OCI-M1 (cell line): ENCODE measurements at regions not wholly inside any gene's neighbourhood (a gene's known extent, or its start where the extent isn't known, plus 50 kb on each side); places are given as distances from the start of the nearest gene placed in this dataset.

Experiments used
- DNase-seq: peaks from one replicate; lab custom pipeline; 2025; lab: John Stamatoyannopoulos, UW

- peak; percentile 81 for DNase-seq
These were observed 115.2 kb downstream of the MRPL14 start for GRCh38 chr6:44012078-44012493.

- DNase-seq, result no peak
These were observed 115.8 kb downstream of the MRPL14 start for GRCh38 chr6:44011350-44011920.

- DNase-seq, result no peak
These were observed 116.6 kb downstream of the MRPL14 start for GRCh38 chr6:44010411-44011349.

DNA sequence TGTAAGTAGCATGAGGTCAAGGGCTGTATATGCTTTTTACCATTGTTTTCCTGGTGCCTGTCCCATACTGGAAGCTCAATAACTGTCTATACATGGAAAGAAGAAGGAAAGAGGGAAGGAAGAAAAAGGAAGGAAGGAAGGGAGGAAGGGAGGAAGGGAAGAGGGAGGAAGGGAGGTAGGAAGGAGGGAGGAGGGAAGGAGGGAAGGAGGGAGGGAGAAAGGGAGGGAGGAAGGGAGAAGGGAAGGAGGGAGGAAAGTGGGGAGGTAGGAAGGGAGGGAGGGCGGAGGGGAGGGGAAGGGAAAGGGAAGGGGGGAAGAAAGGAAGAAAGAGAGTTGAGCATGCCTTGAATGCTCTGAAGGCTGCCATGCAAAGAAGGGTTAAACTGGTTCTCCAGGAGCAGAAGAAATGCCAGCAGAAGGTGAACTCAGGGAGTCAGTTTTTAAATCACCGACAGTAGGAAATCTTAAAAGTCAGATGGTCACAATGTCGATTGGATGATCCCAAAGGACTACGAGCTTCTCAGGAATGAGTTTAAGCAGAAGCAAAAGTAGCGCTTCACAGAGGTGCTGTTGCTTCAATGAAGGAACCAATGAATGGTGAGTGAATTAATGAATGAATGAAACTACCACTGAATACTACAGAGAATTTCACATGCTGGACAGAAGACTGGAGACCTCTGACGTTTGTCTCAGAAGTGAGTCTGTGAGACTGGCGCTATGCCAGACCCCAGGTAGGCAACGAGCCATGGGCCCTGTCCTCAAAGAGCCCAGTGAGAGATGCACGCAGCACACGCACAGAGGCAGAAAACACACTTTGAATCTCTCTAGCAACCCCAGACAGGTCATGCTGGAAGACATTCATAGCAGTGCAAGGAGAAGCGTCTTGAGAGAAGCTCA, 117.6 kb downstream of the MRPL14 start:
- DNase-seq, result no peak

DNA sequence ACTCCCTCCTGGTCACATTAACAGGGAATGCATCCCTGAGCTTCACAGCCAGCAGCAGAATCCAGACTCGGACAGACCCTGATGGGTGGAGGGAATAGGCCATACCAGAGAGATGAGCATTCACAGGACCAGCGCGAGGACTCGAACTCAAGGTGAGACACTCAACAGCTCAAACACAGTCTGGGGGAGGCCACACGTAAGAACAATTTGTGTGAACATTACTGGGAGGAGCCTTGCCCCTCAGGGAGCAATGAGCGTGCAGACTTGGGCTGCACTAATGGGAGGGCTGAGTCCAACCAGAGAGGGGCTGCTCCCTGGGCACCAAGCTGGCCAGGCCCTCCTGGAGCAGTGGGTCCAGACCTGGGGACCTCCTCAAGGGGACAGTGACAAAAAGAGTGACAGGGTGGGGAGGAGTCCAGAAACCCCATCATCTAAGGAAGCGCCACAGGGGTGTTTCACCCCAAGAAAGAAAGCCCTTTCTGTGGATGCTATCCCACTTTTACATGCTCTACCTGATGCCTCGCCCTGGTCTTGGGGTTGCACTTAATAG, 118.4 kb downstream of the MRPL14 start:
- DNase-seq, result no peak

- no peak for DNase-seq
These were observed 119.2 kb downstream of the MRPL14 start for GRCh38 chr6:44007818-44008621.

GRCh38 chr6:44006872-44007303, 120.4 kb downstream of the MRPL14 start:
- no peak for DNase-seq

GRCh38 chr6:44006123-44006871, 121.0 kb downstream of the MRPL14 start:
- DNase-seq, result no peak

- no peak for DNase-seq
These were observed 121.7 kb downstream of the MRPL14 start for GRCh38 chr6:44005507-44005903.

DNA sequence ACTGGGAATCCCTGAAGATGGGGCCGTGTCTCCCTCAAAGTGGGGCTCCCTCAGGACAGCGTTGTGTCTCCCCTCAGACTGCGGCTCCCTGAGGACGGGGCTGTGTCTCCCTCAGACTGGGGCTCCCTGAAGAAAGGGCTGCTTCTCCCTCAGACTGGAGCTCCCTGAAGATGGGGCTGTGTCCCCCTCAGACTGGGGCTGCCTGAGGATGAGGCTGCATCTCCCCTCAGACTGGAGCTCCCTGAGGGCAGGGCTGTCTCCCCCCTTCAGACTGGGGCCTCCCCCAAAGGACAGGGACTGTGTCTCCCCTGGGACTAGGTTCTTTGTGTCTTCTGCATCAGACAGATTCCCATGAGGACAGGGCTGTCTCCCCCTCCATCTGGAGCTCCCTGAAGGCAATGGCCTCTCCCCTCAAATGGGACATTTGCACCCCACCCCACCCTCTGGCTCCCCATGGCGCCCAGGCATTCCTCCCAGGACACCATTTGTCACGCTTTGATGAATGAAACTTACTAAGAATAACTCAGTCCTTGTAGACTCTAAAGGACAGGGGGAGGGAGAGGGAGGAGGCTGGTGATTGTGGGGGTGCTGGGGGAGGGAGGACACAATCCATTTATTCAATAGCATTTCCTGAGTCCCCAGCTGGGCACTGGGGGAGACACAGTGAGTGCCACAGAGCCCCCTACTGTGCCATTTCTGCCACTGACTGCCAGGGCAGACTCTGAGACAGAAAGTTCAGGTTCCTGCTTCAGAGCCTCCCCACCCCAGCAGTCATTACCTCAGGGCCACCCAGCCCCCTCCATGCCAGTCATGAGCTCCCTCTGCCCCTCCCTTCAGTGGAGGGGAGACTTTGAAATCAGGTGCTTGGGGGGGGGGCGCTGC, 122.4 kb downstream of the MRPL14 start:
- DNase-seq, result peak; percentile 74

DNA sequence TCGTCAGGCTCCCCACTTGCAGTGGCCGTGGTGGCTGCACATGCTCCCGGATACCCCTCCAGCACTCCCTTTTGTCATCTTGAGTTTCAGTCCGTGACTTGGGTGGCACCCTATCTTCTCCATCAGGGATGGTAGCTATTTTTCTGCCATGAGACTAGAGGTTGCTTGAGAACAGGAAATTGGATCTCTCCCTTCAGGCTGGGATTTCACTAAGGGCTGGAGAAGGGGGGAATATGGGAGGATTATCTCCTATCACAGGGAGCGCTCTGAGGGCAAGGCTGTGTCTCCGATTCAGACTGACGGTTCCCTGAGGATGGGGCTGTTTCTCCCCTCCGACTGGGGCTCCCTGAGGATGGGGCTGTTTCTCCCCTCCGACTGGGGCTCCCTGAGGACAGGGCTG, 123.1 kb downstream of the MRPL14 start:
- DNase-seq, result no peak

DNA sequence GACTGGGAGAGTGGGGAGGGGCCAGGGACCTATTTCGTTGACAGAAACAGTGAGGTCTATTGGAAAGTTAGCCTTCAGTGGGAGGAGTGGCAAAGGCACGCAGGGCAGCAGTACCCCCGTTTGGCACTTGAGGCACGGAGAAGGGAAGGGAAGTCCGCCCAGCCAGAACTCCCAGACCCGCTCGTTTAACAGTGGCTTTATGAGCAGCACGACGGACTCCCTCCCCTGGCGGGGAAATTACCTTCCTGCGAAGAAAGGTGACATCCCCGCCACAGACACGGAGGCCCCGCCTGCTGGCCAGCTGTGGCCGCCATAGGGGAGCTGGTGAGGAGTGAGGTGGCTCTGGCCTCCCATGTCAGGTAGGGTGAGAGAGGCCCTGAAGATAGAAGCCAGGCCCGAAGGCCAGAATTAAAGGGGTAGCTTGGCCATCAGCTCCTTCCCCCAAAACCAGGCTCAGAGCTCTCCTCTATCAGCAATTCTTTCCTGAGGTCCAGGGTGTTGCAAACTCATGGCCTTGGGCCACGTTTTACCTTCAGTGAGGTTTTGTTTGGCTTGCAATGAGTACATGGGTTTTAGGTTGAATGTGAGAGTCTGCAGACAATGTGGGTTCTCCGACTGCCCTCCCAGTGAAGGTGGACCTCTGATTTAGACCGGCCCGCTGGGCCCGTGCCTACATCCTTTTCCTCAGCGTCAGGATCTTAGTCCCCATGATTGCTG, 123.7 kb downstream of the MRPL14 start:
- no peak for DNase-seq

GRCh38 chr6:44002593-44003344, 124.5 kb downstream of the MRPL14 start:
- DNase-seq, result no peak

DNA sequence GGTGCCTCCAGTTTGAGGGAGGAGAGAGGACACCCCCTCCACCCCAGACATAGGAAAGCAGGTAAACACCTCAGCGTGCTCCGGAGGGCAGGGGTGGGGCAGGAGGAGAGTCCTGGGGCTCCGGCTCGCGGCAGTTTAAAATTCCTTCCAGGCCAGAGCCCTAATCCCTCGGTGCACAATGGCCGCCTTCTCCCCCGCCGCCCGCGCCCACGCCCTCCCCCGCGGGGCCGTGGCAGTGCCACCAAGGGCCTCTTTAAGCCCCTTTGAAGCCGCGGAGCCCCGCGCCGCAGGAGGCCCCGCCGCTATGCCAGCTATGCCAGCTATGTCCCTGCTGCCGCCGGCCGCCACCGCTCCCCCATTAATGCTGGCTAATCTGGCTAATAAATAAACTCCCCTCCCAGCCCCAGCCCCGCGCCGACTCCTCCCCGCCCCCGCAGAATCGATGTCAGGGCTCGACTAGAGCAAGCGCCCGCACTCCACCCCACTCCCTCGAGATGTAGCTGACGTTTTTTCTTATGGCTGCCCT, 125.1 kb downstream of the MRPL14 start:
- no peak for DNase-seq

- peak; percentile 76 for DNase-seq
These were observed 125.8 kb downstream of the MRPL14 start for GRCh38 chr6:44001318-44002066.

GRCh38 chr6:44000164-44000842, 126.9 kb downstream of the MRPL14 start:
- no peak for DNase-seq
